GM23338 (cell line): ENCODE measurements at regions not wholly inside any gene's neighbourhood (a gene's known extent, or its start where the extent isn't known, plus 50 kb on each side); places are given as distances from the start of the nearest gene placed in this dataset.

Experiments
- CTCF ChIP-seq, 2 experiments: fragments of 200-600 bp in 1 of 2; sonication (generic) in 1 of 2; conservative IDR thresholded peaks; 2 replicates each; pipeline versions ENCODE4 v1.5.1 to v1.6.1; 2016 to 2017; ENCODE audit warnings: antibody characterized with exemption in 2 of 2, low read depth in 2 of 2, mild to moderate bottlenecking in 2 of 2, moderate library complexity in 1 of 2
- EZH2 ChIP-seq: fragments of 200-600 bp; sonication (generic); IDR thresholded peaks from one replicate; pipeline ENCODE4 v1.8.0; 2017; ENCODE audit warnings: antibody characterized with exemption, mild to moderate bottlenecking, low read depth; ENCODE audit not compliant: unreplicated experiment
- EZH2phosphoT487 ChIP-seq: fragments of 200-600 bp; sonication (generic); IDR thresholded peaks from one replicate; pipeline ENCODE4 v1.8.1; 2018; ENCODE audit warnings: antibody characterized with exemption; ENCODE audit not compliant: unreplicated experiment
- JUNB ChIP-seq: IDR thresholded peaks from one replicate; pipeline ENCODE4 v1.6.1; 2016; ENCODE audit warnings: antibody characterized with exemption; ENCODE audit not compliant: unreplicated experiment
- POLR2AphosphoS5 ChIP-seq: IDR thresholded peaks from 2 replicates; pipeline ENCODE4 v1.6.1; 2016; ENCODE audit warnings: antibody characterized with exemption, low read depth
- REST ChIP-seq: IDR thresholded peaks from one replicate; pipeline ENCODE4 v1.6.1; 2018; ENCODE audit warnings: antibody characterized with exemption; ENCODE audit not compliant: unreplicated experiment
- ZNF331 ChIP-seq: fragments of 250-450 bp; sonication (Bioruptor Pico); IDR thresholded peaks from 2 replicates; pipeline ENCODE4 v1.5.0; 2020; ENCODE audit warnings: low read depth, mild to moderate bottlenecking, moderate library complexity

GRCh38 chrX:68988865-68989264 lies 160.0 kb downstream of the EFNB1 start:
- TF ChIP-seq CTCF (conservative IDR thresholded peaks at IDR 0.05; ENCODE audit: low read depth in 2 of 2) (no peak), POLR2AphosphoS5 (no peak), EZH2phosphoT487 (no peak), EZH2 (no peak), JUNB (no peak), REST (no peak), ZNF331 (CRISPR knock-in tag) (no peak)
